ENCODE measurements at regions not wholly inside any gene's neighbourhood (a gene's known extent, or its start where the extent isn't known, plus 50 kb on each side); places are given as distances from the start of the nearest gene placed in this dataset. TPM values are rescaled to one million over a fixed set of nuclear protein-coding genes. Genes with fewer than 3 reads are reported as not detected.

Small RNA genes lying in the stretch of these regions (small RNA-seq; reads per million reads assigned to genes)
- gene MIR4462 (ENCODE audit: low replicate concordance) = not detected
